Activated T-helper 1 cell treated with anti-CD3 and anti-CD28 coated beads, Interleukin-2, amount 50 U/mL, for 16 hours (primary cell): ENCODE measurements at regions not wholly inside any gene's neighbourhood (a gene's known extent, or its start where the extent isn't known, plus 50 kb on each side); places are given as distances from the start of the nearest gene placed in this dataset.
"Not testable (repeated sequence)": the region's sequence is repeated elsewhere in the genome, so short reads cannot be mapped to it uniquely, and the experiment has no call there.

ENCODE experiments used
- DNase-seq, 2 donors: peaks; one replicate each; pipeline ENCODE4 v3.0.0-alpha.2; 2020; ENCODE audit warnings: low read depth in 1 of 2, low spot score in 1 of 2

DNA sequence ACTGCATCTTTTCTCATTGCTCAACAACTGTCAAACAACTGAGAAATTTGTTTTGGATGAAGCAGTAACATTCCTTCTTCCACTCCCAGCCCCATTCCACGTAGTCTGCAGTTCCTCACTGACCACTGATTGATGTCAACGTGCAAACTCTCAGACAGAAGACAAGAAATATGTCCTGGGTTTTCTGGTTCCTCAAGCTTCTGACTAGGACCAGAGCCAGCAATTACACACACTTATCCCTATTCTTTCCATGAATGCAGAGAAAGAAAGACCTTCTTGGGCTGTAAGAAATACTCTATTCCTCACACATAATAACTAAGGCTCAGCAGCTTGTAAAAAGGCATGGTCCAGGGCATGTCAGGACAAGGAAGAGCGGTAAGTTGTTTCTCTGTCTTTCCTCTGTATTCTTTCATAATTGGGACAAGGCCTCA is 790.1 kb upstream of the SLC35B3 start:
- DNase-seq, result no peak

DNA sequence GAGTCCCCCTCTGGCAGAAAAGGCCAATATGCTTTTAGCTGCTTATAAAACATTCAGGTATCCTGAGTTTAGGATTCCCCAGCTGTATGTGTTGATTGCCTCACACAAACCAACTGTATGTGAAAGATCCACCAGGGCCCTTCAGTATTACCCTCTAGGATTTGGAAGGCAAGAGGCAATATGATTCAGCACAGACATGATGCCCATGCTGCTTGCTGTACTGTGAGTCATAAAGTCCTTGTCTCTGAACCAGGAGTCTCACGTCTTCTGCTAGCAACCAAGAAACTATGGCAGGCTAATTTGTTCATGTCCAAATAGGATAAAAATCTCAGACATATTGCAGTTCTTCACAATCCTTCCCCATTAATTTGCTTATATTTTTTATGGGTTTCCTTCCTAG is 789.2 kb upstream of the SLC35B3 start:
- DNase-seq, result no peak

DNA sequence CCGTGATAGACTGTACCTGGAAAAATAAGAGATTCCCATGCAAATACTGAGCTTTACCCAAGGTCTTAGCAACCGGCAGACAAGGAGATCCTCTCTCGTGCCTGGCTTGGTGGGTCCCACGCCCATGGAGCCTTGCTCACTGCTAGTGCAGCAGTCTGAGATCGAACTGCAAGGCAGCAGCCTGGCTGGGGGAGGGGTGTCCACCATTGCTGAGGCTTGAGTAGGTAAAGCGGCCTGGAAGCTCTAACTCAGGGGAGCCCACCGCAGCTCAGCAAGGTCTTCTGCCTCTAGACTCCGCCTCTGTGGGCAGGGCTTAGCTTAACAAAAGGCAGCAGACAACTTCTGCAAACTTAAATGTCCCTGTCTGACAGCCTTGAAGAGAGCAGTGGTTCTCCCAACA is 778.4 kb upstream of the SLC35B3 start:
- DNase-seq, result not testable (repeated sequence)

DNA sequence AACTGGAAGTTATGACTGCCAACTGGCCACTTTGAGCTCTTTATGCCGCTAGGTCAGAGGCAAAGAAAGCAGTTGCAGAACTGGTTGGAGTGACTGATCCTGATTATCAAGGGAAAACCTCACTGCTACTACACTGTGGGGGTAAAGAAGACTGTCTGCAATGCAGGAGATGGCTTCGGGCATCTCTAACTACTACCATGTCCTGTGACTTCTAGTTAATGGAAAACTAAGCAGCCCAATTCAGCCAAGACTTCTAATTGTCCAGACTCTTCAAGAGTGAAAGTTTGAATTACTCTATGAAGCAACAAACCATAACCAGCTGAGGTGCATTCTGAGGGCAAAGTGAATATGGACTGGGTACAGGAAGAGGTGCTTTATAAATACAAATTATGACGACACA is 773.6 kb upstream of the SLC35B3 start:
- DNase-seq, result no peak

DNA sequence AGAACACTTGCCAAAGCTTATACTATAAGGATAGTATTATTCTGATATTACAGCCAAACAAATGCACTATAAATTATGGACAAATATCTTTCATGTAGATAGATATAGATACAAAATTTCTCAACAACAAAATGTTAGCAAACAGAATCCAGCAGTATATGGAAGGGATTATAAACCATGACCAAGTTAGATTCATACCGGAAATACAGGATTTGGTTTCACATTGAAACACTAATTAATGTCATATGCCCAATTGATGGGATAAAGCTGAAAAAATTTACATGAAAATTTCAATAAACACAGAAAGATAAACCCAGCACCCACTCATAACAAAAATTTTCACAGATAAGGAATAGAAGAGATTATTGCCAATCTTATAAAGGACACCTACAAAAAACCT is 770.3 kb upstream of the SLC35B3 start:
- no peak for DNase-seq

DNA sequence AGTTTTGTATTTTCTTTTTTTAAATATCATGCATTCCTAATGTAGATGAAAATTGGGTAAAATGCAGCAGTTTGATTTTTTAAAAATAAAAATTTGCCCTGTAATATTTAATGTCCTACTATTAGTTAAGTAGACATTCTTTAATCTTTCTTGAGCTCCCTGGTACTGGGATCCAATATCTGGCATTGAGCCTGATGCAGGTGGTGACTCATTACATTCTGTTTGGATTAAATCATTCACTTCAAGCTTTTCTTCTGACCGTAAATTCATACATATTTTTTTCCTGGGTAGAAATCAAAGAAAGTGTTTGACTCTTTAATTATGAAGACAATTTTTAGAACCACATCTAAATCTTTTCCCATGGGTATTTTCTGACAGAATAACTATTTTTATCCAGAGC is 768.8 kb upstream of the SLC35B3 start:
- no peak for DNase-seq

DNA sequence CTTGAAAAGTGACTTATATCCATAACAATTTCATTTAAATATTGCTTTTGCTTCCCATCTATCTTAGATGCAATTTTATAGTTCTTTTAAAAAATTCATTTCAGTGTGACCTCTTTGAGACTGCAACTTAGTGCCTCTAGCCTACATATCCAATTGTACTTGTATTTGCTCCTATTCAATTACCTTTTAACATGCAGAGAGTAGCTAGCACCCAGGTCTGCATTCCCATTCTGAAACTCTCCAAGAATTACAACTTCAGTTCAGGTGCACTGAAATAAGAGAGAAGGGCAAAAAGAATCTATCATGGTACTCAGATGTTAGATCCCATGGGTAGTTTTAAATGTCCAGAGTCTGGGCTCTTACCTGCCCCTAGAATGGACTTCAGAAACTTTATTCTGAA is 765.4 kb upstream of the SLC35B3 start:
- no peak for DNase-seq

DNA sequence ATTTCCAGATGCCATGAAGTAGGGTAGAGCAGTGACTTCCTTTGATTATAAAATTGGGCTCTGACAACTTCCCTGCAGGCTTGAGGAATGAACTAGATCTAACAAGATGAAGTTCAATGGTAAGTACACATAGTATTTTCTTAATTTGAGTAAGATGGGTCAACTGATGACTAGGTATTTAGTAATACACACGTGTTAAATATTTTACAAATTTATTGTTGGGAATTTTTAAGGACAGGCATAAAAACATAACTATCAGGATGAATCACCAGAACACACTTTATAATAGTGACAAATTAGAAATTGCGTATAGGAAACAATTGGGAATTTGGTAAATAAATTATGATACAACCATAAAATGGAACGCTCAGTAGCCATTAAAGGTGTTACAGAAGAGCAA is 762.4 kb upstream of the SLC35B3 start:
- no peak for DNase-seq

DNA sequence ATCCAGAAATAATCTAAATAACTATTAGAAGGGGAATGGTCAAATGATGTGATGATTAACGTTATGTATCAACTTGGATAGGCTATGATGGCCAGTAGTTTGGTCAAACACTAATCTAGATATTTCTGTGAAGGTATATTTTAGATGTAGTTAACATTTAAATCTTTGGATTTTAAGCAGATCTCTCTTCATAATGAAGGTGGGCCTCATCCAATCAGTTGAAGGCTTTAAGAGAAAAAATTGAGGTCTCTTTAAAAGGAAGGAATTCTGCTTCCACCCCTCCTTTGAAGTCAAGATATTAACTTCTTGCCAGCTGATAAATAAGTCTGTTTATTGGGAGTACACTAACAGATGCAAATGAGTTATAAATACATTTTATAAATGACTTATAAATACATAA is 760.0 kb upstream of the SLC35B3 start:
- no peak for DNase-seq

DNA sequence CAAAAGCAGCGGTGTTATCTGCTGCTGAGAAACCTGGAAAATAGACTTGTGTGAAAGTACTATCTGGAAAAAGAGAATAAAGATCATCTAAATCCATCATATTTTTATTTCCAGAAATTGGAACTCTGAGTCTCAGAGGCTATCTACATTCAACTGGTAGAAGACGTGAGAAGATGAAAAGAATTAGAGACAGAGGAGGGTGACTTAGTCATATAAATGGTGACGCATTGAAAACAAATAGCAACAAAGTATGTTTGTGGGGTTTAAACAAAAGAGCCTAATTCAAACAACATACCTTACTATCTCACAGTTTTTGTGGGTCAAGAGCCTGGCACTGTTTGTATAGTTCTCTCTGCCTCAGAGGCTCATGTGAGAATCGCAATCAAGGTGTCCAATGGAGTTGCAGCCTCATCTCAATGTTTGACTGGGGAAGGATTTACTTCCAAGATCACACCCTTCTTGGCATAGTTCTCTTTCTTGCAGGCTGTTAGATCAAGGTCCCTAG is 757.1 kb upstream of the SLC35B3 start:
- DNase-seq, result no peak

DNA sequence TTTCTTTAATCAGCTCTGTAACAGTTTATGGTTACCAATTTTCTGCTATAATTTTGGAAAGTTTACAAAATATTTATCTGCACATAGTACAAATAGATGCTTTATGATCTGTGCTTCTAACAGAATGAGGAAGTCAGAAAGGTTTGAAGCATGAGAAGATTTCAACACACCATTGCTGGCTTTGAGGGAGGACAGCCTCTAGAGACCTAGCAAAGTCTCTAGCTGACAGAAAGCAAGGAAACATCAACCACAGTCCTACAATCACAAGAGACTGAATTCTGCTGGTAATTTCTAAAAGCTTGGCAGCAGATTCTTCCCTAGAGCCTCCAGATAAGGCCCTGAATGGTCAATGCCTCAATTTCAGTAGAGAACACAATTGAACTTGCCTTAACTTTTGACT is 750.8 kb upstream of the SLC35B3 start:
- DNase-seq, result no peak

DNA sequence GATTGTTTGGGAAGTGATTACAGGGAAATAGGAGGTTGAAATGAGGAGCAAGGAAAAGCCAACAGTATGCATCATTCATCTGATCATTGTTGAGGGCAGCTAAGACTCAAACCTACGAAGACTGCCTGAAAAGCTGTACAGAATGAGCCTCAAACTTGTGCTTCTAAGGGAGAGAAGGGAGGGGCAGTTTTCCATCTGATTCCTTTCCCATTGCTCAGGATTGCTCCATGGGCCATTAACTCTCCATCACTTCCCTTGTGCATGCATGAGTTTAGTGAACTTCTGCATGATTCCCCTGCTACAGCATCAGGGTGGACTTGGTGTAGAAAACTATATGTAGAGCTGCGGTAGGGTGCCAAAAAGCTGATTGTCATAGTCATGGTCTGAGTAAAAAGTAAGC is 742.7 kb upstream of the SLC35B3 start:
- DNase-seq, result no peak

DNA sequence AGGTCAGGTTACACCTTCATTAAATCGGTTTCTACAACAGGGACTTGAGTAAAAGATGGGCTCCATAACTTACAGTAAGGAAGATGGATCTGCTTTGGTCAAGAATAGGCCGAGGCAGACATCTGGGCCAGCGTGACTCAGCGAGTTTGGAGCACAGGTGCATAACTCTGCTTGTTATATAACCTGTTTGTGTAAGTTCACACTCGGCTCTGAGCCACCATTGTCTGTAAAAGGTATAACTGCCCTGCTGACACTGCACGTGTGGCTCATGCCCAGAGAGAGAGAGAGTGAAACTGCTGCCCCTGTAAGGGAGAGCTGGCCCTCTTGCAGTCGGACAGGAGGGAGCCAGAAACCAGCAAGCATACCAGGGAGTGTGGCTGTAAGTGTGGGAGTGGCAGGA is 737.9 kb upstream of the SLC35B3 start:
- DNase-seq, result no peak

DNA sequence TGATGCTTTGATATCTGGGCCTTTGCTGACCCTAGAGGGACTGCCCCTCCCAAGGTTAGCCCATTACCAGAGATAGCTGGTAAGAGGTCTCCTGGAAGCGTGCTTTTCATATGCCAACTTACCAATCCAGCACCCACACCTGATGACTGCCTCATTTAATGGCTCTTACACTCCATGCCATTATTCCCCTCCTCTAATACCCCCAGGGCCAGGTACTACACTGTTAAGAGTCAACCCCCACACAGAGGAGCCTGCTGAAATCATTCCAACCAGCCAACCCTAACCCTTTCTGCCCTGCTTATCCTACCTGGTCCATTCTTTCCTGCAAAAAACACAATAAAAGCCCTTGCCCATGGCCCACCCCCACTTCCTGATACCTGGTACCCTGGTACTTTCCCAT is 736.8 kb upstream of the SLC35B3 start:
- no peak for DNase-seq

DNA sequence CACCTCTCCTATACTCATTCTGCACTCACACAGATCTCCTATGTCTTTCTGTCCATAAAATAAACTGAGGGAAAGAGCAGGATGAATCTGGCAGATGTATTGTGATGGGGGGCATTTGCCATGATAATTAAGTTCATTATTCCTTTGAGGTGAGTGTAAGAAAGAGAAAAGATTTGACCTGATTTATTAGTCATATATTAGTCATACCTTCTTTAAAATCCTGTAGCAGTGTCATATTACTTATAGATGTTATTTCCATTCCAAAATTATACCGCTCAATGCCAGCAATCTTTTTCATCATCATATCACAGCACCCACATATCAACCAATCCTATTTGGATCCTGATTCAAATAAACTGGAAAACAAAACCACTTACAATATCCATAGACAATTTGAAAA is 733.3 kb upstream of the SLC35B3 start:
- DNase-seq, result no peak

DNA sequence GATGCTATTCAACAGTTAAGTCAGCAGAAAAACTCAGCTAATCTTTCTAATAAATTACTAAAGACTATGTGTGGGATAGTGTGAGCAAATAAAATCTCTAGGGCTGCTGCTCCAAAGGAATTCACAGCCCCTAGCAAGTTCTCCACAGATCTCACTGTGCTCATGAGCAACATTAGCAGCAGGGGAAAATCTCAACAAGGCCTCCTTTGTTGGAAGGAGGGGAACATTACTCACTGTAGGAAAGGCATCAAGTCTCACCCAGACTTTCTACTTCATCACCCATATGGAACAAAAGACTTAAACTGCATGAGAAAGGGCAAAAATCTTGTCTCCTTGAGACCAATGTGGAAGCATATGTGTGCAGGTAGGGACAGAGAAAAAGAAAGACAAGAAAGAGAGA is 726.4 kb upstream of the SLC35B3 start:
- no peak for DNase-seq

DNA sequence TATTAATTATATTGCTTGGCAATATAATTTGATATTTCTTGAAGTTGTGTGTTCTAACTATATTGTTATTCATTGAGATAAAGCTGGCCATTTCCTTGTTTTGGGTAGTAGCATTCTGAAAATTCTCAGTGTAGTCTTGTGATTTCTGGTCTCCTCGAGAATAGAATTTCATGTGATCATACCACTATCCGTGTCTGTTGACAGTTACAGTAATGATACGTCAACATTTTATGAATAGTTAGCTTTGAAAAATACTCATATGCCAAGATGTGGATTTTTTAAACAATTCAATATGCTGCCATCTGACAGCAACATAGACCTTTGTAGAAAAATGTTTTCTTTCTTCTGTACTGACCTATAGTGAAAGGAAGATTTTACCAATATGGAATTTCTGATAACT is 723.7 kb upstream of the SLC35B3 start:
- no peak for DNase-seq

DNA sequence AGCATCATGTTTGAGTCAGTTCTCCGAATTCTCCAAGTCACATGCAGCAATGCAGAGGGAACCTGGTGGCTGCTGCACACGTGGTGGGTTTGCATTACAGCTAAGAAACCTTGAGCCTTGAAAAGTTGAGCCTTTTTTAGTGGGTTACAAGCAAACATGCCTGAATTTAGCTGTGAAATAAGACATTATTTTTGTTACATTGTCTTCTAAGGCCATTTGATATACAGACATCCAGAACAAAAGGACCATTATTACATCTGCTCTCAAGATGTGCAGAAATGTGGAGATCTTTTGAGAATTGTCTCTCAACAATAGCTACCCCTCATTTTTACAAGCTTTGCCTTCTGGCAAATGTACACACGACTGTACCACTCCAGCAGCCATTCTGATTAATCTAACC is 720.5 kb upstream of the SLC35B3 start:
- no peak for DNase-seq

DNA sequence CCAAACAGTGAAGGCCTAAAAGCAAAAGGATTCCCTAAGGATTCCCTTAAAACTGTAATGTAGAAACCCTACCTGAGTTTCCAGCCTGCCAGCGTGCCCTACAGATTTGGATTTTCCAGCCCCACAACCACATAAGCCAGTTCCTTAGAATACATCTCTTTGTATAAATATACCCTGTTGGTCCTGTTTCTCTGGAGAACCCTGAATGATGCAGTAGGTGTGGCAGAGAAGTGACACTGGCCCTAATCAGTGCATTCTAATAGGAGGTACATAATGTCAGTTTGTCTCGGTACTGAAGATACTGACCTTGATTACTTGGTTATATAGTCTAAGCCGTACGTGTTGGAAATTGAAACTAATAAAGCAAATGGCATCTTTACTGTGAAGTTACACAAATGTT is 707.8 kb upstream of the SLC35B3 start:
- DNase-seq, result no peak

DNA sequence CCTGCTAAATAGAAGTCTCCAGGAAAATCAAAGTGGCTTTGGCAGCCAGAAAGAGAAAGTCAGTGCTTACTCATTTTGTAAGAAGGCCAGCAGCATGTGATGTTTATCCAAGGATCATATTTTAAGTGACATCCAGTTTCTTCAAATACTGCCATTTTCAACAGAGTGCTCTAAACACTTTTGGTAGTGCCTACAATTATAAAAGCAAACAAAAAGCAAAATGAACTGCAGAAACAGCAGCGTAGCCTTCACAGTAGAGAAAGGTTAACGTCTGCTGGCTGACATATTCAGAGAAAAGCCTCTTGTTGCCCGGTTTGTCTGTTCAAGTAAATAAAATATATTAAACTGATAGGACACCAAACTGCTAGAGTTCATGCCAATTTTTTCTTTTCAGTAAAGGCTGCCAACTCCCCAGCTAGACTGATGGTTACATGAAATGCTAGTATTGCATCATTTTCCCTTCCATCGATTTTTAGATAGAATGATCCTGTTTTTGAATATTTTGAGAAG is 705.7 kb upstream of the SLC35B3 start:
- DNase-seq, result no peak

DNA sequence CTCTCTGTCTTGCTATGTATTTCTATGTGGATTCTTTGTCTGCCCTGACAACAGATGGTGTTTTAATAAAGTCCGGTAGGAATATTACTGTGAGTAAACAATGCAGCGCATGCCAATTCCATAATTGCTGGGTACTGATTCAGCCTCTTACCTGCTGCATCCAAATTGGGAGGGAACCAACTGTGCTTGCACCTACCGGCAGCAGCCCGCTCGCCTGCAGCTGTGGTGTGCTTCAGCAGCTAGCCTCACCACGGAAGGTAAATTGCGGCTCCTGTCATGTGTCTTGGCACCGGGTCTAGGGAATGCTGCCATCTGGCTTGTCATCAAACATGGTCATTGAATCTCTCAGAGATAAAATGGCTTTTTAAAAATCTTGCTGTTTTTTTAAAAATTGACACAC is 704.8 kb upstream of the SLC35B3 start:
- no peak for DNase-seq

DNA sequence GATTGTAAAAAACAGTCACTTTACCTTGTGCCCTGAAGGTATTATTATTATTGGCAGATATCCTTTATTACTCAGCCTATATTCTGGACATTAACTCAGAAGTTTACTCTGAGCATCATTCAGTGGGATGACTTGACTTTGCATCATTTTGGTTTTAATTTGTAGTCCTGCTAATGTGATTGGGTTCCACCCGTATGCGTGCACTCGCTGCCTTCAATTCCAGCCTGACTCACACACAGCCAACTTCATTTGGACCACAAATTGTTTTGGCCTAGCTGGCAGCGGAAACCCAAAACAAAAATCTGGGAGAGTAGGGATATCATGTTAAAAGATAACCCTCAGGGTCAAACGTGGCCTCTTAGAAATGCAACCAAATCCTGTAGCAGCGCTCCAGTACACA is 704.4 kb upstream of the SLC35B3 start:
- no peak for DNase-seq

DNA sequence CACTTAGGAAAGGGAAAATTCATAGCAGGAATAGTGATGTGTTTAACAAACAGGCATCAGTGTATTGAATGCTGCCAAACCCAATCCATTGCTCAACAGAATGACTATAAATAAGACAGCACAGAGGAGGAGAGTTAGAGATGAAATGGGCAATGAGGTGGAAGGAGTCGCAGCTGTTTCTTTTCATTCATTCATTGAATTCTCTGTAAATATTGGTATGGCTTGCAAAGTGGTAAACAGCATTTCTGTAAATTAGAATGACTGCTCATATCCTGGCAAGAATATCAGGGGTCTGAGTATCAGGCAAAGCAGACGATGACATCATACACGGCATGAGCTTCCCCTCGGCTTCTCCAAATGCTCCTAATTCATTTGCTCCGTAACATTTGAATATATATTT is 703.6 kb upstream of the SLC35B3 start:
- no peak for DNase-seq
